ENCODE measurements at regions not wholly inside any gene's neighbourhood (a gene's known extent, or its start where the extent isn't known, plus 50 kb on each side); places are given as distances from the start of the nearest gene placed in this dataset.

GRCh38 chr2:100716581-100716980 is 103.4 kb upstream of the NPAS2 start:
- Histone ChIP-seq H3K36me3 (ENCODE audit: control insufficient read depth in 4 of 4, insufficient read depth in 4 of 4, low read length in 4 of 4) (no peaks in the 10 kb centered on the region), H3K27ac (ENCODE audit: low read depth in 1 of 2, low read length in 1 of 2) (no peak overlapping the region), H3K9ac (ENCODE audit: insufficient read depth in 1 of 2, low read length in 2 of 2) (no peak overlapping the region), H3K27me3 (ENCODE audit: control insufficient read depth in 3 of 3, insufficient read depth in 3 of 3, low read length in 2 of 3) (no peaks in the 10 kb centered on the region), H3K4me3 (no peak overlapping the region), H3K9me3 (ENCODE audit: control insufficient read depth in 4 of 4, insufficient read depth in 3 of 4, low read length in 3 of 4) (no peaks in the 10 kb centered on the region), H3K4me1 (ENCODE audit: control insufficient read depth in 5 of 5, insufficient read depth in 5 of 5, low read length in 5 of 5) (no peaks in the 10 kb centered on the region)
- 88 to 96% methylated on average over 2 of the region's 2 CpGs for WGBS, 2 donors
- no peak for DNase-seq
- ATAC-seq (ENCODE audit: insufficient read depth, low FRiP score), result no peak
- no peak for TF ChIP-seq CTCF (IDR thresholded peaks at IDR 0.05; ENCODE audit: control extremely low read depth, extremely low read depth)

GRCh38 chr2:100718065-100718629 is 101.8 kb upstream of the NPAS2 start:
- DNase-seq, result no peak
- 60 to 64% methylated on average over 3 of the region's 3 CpGs for WGBS, 2 donors

GRCh38 chr2:100720445-100720844 is 99.5 kb upstream of the NPAS2 start:
- no peak for DNase-seq
- Histone ChIP-seq H3K9me3 (ENCODE audit: control insufficient read depth in 4 of 4, insufficient read depth in 3 of 4, low read length in 3 of 4) (no peaks in the 10 kb centered on the region), H3K36me3 (ENCODE audit: control insufficient read depth in 4 of 4, insufficient read depth in 4 of 4, low read length in 4 of 4) (no peaks in the 10 kb centered on the region), H3K27me3 (ENCODE audit: control insufficient read depth in 3 of 3, insufficient read depth in 3 of 3, low read length in 2 of 3) (no peaks in the 10 kb centered on the region), H3K4me3 (no peak overlapping the region), H3K27ac (ENCODE audit: low read depth in 1 of 2, low read length in 1 of 2) (no peak overlapping the region), H3K9ac (ENCODE audit: insufficient read depth in 1 of 2, low read length in 2 of 2) (no peak overlapping the region), H3K4me1 (ENCODE audit: control insufficient read depth in 5 of 5, insufficient read depth in 5 of 5, low read length in 5 of 5) (no peaks in the 10 kb centered on the region)
- 65 to 74% methylated on average over 3 of the region's 3 CpGs for WGBS, 2 donors
- TF ChIP-seq CTCF (IDR thresholded peaks at IDR 0.05; ENCODE audit: control extremely low read depth, extremely low read depth), result no peak
- ATAC-seq (ENCODE audit: insufficient read depth, low FRiP score), result no peak

More at GRCh38 chr2:100718065-100718629, 101.8 kb upstream of the NPAS2 start:
- no peak for TF ChIP-seq CTCF (IDR thresholded peaks at IDR 0.05; ENCODE audit: control extremely low read depth, extremely low read depth)
- Histone ChIP-seq H3K4me1 (ENCODE audit: control insufficient read depth in 5 of 5, insufficient read depth in 5 of 5, low read length in 5 of 5) (no peaks in the 10 kb centered on the region), H3K27ac (ENCODE audit: low read depth in 1 of 2, low read length in 1 of 2) (no peak overlapping the region), H3K27me3 (ENCODE audit: control insufficient read depth in 3 of 3, insufficient read depth in 3 of 3, low read length in 2 of 3) (no peaks in the 10 kb centered on the region), H3K9me3 (ENCODE audit: control insufficient read depth in 4 of 4, insufficient read depth in 3 of 4, low read length in 3 of 4) (no peaks in the 10 kb centered on the region), H3K36me3 (ENCODE audit: control insufficient read depth in 4 of 4, insufficient read depth in 4 of 4, low read length in 4 of 4) (no peaks in the 10 kb centered on the region), H3K9ac (ENCODE audit: insufficient read depth in 1 of 2, low read length in 2 of 2) (no peak overlapping the region), H3K4me3 (no peak overlapping the region)
- no peak for ATAC-seq (ENCODE audit: insufficient read depth, low FRiP score)

- no peak overlapping the region for H3K9ac ChIP-seq (ENCODE audit: insufficient read depth in 1 of 2, low read length in 2 of 2)
- H3K9me3 ChIP-seq (ENCODE audit: control insufficient read depth in 4 of 4, insufficient read depth in 3 of 4, low read length in 3 of 4), result no peaks in the 10 kb centered on the region
- WGBS, 2 donors, result 71 to 86% methylated on average over 5 of the region's 5 CpGs
- DNase-seq (no peak), ATAC-seq (ENCODE audit: insufficient read depth, low FRiP score) (no peak)
- no peak overlapping the region for H3K27ac ChIP-seq (ENCODE audit: low read depth in 1 of 2, low read length in 1 of 2)
- TF ChIP-seq CTCF (IDR thresholded peaks at IDR 0.05; ENCODE audit: control extremely low read depth, extremely low read depth), result no peak
- H3K36me3 ChIP-seq (ENCODE audit: control insufficient read depth in 4 of 4, insufficient read depth in 4 of 4, low read length in 4 of 4), result no peaks in the 10 kb centered on the region
- no peaks in the 10 kb centered on the region for H3K27me3 ChIP-seq (ENCODE audit: control insufficient read depth in 3 of 3, insufficient read depth in 3 of 3, low read length in 2 of 3)
- H3K4me3 ChIP-seq, result no peak overlapping the region
- H3K4me1 ChIP-seq (ENCODE audit: control insufficient read depth in 5 of 5, insufficient read depth in 5 of 5, low read length in 5 of 5), result no peaks in the 10 kb centered on the region
Measured at GRCh38 chr2:100721693-100722092, 98.2 kb upstream of the NPAS2 start.

All from lung (tissue), 11 donors.